Thoracic aorta (tissue), 2 donors: ENCODE measurements at regions not wholly inside any gene's neighbourhood (a gene's known extent, or its start where the extent isn't known, plus 50 kb on each side); places are given as distances from the start of the nearest gene placed in this dataset.

Experiments
- ATAC-seq: fragments of 150-250 bp; one replicate; pipeline ENCODE4 v1.8.0; 2017; ENCODE audit warnings: low read depth; ENCODE audit not compliant: insufficient number of reproducible peaks, low FRiP score
- DNase-seq: peaks from one replicate; pipeline ENCODE4 v3.0.0-alpha.2; 2020; ENCODE audit warnings: low spot score
- H3K27ac ChIP-seq, 2 donors: fragments of 200-600 bp; sonication (generic); 1 replicate in 1 of 2; 2 replicates in 1 of 2; pipeline ENCODE4 v1.5.1; 2016; ENCODE audit warnings: mild to moderate bottlenecking in 2 of 2, moderate library complexity in 2 of 2
- H3K27me3 ChIP-seq: fragments of 200-600 bp; sonication (generic); replicated peaks from 2 replicates; pipeline ENCODE4 v1.6.0; 2016; ENCODE audit warnings: mild to moderate bottlenecking; ENCODE audit not compliant: insufficient read depth
- H3K36me3 ChIP-seq: fragments of 200-600 bp; sonication (generic); one replicate; pipeline ENCODE4 v1.5.1; 2016
- H3K4me1 ChIP-seq, 2 donors: fragments of 200-600 bp; sonication (generic); 1 replicate in 1 of 2; 2 replicates in 1 of 2; pipeline versions ENCODE4 v1.5.1 to v1.6.0; 2016; ENCODE audit warnings: low read depth in 2 of 2, mild to moderate bottlenecking in 1 of 2; ENCODE audit not compliant: control insufficient read depth in 1 of 2
- H3K4me3 ChIP-seq: fragments of 200-600 bp; sonication (generic); 2 replicates; pipeline ENCODE4 v1.5.1; 2016; ENCODE audit warnings: mild to moderate bottlenecking
- H3K9me3 ChIP-seq: fragments of 200-600 bp; sonication (generic); 2 replicates; pipeline ENCODE4 v1.5.1; 2016
- TF ChIP-seq, protein P1 (sequence below): fragments of 200-600 bp; sonication (generic); IDR thresholded peaks from one replicate; pipeline ENCODE4 v1.5.1; 2019; ENCODE audit warnings: antibody characterized with exemption

DNA sequence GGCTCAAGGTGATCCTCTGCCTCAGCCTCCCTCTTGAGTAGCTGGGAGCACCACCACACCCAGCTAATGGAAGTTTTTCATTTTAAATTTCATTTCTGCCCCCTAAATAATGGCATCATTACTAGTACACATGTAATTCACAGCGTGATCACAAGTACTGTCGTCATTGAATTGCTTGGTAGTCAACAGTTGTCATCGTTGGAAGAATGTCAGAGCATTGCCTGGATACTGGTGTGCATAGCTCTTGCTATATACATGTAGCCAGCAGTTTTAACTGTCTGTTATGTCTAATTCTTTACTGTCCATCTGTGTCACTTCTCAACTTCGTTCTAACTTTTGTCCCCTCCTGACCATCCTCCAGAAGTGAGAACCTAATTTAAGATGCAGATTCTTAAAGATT is 62.1 kb downstream of the CRPPA start:
- TF ChIP-seq, protein P1, sequence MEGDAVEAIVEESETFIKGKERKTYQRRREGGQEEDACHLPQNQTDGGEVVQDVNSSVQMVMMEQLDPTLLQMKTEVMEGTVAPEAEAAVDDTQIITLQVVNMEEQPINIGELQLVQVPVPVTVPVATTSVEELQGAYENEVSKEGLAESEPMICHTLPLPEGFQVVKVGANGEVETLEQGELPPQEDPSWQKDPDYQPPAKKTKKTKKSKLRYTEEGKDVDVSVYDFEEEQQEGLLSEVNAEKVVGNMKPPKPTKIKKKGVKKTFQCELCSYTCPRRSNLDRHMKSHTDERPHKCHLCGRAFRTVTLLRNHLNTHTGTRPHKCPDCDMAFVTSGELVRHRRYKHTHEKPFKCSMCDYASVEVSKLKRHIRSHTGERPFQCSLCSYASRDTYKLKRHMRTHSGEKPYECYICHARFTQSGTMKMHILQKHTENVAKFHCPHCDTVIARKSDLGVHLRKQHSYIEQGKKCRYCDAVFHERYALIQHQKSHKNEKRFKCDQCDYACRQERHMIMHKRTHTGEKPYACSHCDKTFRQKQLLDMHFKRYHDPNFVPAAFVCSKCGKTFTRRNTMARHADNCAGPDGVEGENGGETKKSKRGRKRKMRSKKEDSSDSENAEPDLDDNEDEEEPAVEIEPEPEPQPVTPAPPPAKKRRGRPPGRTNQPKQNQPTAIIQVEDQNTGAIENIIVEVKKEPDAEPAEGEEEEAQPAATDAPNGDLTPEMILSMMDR, result no peak
- Histone ChIP-seq H3K36me3 (no peaks in the 10 kb centered on the region), H3K27me3 (no peaks in the 10 kb centered on the region), H3K9me3 (no peaks in the 10 kb centered on the region), H3K4me1 (no peaks in the 10 kb centered on the region), H3K4me3 (no peak overlapping the region), H3K27ac (no peak overlapping the region)
- no peak for ATAC-seq
- DNase-seq, result no peak

DNA sequence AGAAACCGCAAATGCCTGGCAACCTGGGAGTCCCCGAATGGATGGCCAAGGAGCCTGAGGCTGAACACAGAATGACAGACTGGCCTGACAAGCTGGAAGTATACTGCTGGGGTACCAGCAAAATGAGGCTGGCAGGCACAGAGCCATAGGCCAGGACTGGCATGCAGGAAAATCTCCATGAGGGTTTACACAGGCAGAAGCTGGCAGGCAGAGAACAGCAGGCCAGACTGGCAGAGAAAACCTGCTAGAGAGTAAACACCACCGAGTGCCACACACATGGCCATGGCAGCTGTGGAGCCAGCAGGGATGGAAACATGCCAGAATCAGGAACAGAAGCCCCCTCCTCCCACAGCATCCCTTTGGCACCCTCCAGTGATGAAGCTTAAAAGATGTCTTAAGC is 63.4 kb downstream of the CRPPA start:
- Histone ChIP-seq H3K36me3 (no peaks in the 10 kb centered on the region), H3K4me3 (no peak overlapping the region), H3K9me3 (no peaks in the 10 kb centered on the region), H3K27ac (no peak overlapping the region), H3K4me1 (no peaks in the 10 kb centered on the region), H3K27me3 (no peaks in the 10 kb centered on the region)
- TF ChIP-seq, protein P1, result no peak
- DNase-seq (no peak), ATAC-seq (no peak)

DNA sequence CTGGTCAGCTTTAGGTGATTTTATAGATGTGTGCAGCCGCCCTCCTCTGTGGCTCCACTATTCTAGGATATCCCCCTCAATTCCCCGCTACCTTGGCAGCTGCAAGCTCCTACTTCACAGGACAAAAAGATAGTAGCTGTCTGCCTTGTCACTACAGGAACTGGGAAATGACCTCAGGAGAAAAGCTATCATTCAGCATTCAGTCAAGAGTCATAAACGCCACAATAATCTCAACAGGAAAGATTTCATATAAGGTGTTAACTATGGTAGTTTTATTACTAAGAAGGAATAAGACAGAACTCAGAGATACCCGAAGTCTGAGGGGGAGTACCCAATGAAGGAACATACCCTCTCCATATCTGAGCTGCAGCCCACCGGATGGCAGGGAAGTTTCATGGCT is 63.9 kb downstream of the CRPPA start:
- no peaks in the 10 kb centered on the region for H3K4me1 ChIP-seq
- H3K27ac ChIP-seq, result no peak overlapping the region
- TF ChIP-seq, protein P1, result no peak
- no peaks in the 10 kb centered on the region for H3K27me3 ChIP-seq
- DNase-seq (no peak), ATAC-seq (no peak)
- no peaks in the 10 kb centered on the region for H3K9me3 ChIP-seq
- H3K4me3 ChIP-seq, result no peak overlapping the region
- no peaks in the 10 kb centered on the region for H3K36me3 ChIP-seq

DNA sequence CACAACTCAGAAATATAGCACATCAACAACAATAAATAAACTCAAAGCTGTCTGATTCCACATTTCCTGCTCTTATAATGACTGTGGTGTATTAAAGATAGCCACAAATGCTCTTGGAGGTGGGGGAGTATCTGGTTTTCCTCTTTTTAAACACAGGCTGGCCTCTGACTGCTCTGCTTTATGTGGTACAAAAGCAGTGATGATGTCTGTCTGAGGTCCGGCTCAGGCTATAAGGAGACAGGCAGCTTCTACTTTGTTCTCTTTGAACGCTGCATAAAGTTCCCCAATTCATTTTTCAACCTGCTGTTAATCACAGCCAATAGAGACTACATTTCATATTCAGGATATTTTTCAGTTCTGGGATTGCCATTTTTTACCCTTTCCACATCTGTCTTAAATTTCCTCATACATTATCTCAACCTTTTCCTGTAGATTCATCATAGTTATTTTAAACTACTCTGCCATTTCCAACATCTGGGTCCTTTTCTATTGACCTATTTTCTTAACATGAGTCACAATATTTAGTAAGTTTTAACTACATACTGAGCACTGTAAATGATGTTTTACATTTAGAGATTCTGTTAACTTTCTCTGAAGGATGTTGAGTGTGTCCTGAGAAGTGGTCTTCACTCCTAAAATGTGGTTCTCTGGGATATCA is 64.9 kb downstream of the CRPPA start:
- ATAC-seq, result no peak

DNA sequence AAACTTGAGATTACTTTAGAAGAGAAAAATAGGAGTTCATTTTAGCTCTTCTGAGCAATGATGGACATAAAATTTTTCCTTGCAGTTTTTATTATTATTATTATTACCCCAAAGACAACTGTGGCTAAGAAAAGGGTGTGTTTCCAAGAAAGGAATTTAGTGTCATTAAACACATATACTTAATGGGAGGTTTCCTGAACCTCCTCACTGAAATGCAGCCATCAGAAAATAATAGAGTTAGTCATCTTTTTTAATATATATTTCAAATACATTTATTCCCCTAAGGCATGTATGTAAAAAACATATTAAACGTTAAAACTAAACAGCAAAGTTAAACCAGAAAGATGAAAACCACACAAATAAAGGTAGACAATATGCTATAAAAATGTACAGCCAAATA is 66.8 kb downstream of the CRPPA start:
- H3K36me3 ChIP-seq, result no peaks in the 10 kb centered on the region
- no peak for DNase-seq
- no peak for ATAC-seq
- H3K4me1 ChIP-seq, result no peaks in the 10 kb centered on the region
- TF ChIP-seq, protein P1, result no peak
- H3K27ac ChIP-seq, result no peak overlapping the region
- no peaks in the 10 kb centered on the region for H3K9me3 ChIP-seq
- no peaks in the 10 kb centered on the region for H3K27me3 ChIP-seq
- no peak overlapping the region for H3K4me3 ChIP-seq

More for the DNA sequence above, 64.9 kb downstream of the CRPPA start:
- Histone ChIP-seq H3K9me3 (no peaks in the 10 kb centered on the region), H3K4me1 (no peaks in the 10 kb centered on the region), H3K27ac (no peak overlapping the region), H3K36me3 (no peaks in the 10 kb centered on the region), H3K27me3 (no peaks in the 10 kb centered on the region), H3K4me3 (no peak overlapping the region)
- DNase-seq, result no peak
- TF ChIP-seq, protein P1, result no peak
